HCT116 (cell line): ENCODE measurements at regions not wholly inside any gene's neighbourhood (a gene's known extent, or its start where the extent isn't known, plus 50 kb on each side); places are given as distances from the start of the nearest gene placed in this dataset.
"Not testable (repeated sequence)": the region's sequence is repeated elsewhere in the genome, so short reads cannot be mapped to it uniquely, and the experiment has no call there.

Source experiments
- CTCF ChIP-seq, 3 experiments: fragments of 200-600 bp in 1 of 3; sonication (generic) in 1 of 3; IDR thresholded peaks in 2 of 3; conservative IDR thresholded peaks in 1 of 3; 2 replicates each; pipeline ENCODE4 v1.5.1; 2012 to 2017; ENCODE audit warnings: low read depth in 2 of 3, low read length in 2 of 3, antibody characterized with exemption in 1 of 3, borderline replicate concordance in 1 of 3, control low read depth in 1 of 3, mild to moderate bottlenecking in 1 of 3, mixed read lengths in 1 of 3, mixed run types in 1 of 3, moderate library complexity in 1 of 3; ENCODE audit not compliant: insufficient read depth in 1 of 3
- POLR2A ChIP-seq: IDR thresholded peaks from 2 replicates; pipeline ENCODE4 v1.7.0; 2011; ENCODE audit warnings: borderline replicate concordance; ENCODE audit not compliant: insufficient read depth, insufficient read length; ENCODE audit errors: extremely low read depth
- POLR2AphosphoS5 ChIP-seq: IDR thresholded peaks from 2 replicates; pipeline ENCODE4 v1.6.1; 2011; ENCODE audit warnings: mild to moderate bottlenecking, low read depth, low read length, moderate library complexity
- SP1 ChIP-seq: IDR thresholded peaks from 2 replicates; pipeline ENCODE4 v1.6.1; 2012; ENCODE audit warnings: low read depth
- ZFX ChIP-seq: fragments of 450-650 bp; IDR thresholded peaks from 2 replicates; pipeline ENCODE4 v1.6.1; 2017
- ZNF274 ChIP-seq: fragments of 200-500 bp; sonication (Bioruptor generic); IDR thresholded peaks from 2 replicates; pipeline ENCODE4 v1.6.1; 2014; ENCODE audit warnings: mild to moderate bottlenecking, low read depth, low read length, inconsistent platforms

- TF ChIP-seq CTCF (IDR thresholded peaks at IDR 0.05 in 2 of 3, conservative IDR thresholded peaks at IDR 0.05 in 1 of 3; ENCODE audit: borderline replicate concordance in 1 of 3, insufficient read depth in 1 of 3, low read depth in 2 of 3, low read length in 2 of 3) = peak; percentile 16 to 51 (median 43); a peak in 4 of 6 replicates
- TF ChIP-seq POLR2A, ZFX, POLR2AphosphoS5, ZNF274, SP1: not testable (repeated sequence)
Measured at GRCh38 chr5:94086635-94087034, 345.2 kb upstream of the POU5F2 start.
